ENCODE measurements at regions not wholly inside any gene's neighbourhood (a gene's known extent, or its start where the extent isn't known, plus 50 kb on each side); places are given as distances from the start of the nearest gene placed in this dataset.

GRCh38 chr16:73339821-73340220 lies 291.9 kb upstream of the ZFHX3 start:
- in situ Hi-C loops (cut with HindIII; ENCODE audit: low sequenced_read_pairs) = no loop called here

DNA sequence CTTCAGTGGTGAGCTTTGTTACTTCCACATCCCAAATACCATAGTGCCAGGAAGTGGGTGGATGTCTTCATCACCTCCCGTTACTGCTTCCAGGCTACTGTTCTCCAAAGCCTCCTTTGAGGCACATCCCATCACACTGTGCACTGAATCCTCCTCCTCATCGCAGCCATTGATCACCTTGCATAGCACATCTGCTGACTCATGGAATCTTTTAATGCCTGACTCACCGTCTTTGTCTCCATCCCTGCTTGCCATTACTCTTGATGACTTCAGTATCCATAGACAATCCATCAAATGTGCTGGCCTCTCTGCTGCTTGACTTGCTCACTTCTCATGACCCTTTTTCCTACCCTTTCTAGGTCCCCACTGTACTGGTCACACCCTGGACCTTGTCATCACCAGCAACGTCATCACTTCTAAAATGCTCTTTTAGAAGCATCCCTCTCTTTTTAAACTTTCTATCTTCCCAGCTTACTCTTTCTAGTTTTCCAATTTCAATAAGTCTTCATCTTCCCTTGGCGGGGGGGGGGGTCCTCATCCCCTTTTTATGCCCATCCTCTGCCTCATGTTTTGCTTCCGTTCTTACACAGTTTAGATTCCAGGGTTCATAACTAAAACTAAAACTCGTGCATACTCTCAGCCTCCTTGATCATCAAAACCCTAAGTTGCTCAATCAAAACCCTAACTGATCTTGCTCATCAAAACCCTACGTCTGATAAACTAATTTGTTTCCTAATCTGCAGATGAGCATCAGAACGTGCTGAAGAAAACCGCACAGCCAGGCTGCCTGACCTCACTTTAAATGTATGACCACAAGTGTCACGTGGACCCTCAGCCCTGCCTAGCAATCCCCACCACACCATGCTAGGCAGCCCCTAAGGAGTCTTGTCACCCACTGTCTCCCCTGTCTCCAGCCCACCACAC lies 289.7 kb upstream of the ZFHX3 start:
- in situ Hi-C loops (cut with HindIII; ENCODE audit: low sequenced_read_pairs) = no loop called here

DNA sequence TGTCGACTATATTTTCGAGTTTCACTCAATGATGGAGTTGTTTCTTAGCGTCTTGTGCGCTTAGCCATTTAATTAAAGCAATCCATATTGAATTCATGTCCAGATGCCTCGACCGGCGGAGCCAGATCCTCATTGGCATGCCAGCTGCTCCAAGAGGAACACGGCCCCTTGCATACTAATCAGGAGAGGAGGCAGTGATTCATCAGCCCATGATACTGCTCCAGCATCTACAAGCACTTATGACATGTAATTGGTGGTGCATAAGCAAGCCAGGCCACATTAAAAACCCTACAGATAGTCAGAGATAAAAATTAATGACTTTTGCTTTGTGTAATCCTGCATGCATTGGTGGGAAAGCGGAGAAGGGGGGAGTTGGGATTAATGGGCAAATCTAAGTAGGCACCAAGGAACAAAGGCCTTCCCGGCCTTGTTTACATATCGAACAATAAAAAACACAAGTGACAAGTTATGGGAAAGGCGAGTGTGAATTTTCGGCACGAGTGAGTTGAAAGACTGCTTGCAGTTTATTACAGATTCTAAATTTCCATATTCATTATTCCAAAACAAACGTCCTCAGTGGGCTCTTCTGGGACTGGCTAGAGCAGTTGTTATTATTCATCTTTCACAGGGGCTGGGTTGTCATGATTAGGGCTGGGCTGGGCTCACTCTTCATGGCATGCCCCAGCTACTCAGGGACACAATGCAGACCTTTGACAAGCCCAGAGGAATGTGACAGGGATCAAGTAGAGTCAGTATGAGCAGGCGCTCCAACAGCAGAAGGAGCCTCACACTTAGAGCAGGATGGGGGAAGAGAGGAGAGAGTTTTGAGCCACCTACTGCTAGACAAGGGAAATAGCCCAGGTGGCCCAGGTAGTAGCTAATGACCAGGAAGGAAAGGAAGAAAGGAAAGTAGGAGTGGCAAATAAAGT lies 281.7 kb upstream of the ZFHX3 start:
- in situ Hi-C loops (cut with HindIII; ENCODE audit: low sequenced_read_pairs) = no loop called here

DNA sequence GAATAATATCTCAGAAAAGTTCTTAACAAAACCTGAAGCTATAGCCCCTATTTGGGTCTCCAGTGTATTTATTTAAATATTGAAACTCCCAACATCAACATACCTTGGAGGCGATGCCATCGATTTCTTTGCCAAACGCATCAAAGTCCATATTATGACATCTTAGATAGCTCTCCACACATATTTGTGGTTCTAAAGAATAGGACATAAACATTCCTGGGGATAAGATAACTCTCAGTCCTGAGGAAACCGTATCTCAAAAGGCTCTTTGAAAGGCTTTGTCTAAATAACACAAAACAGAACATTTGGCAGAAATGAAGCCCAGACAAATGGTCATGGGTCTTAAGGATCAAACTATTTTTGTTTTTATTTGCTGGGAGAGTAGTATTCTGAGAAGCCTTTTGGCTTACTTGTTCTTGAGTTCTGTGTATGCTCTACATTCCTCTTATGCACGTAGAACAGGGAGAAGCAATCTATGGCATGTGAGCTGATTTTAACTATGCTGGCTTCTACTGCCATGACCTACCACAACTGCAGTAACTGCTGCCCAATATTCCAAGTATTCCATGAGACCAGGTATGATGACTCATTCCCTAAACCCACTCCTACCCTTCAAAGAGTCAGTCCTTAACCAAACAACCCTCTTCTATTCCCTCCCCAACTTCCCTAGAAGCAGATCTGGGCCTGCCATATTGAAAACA lies 279.0 kb upstream of the ZFHX3 start:
- in situ Hi-C loops (cut with HindIII; ENCODE audit: low sequenced_read_pairs) = no loop called here

- in situ Hi-C loops (cut with HindIII; ENCODE audit: low sequenced_read_pairs) = no loop called here
Measured at GRCh38 chr16:73326221-73326620, 278.3 kb upstream of the ZFHX3 start.

GRCh38 chr16:73323880-73324279 lies 276.0 kb upstream of the ZFHX3 start:
- in situ Hi-C loops (cut with HindIII; ENCODE audit: low sequenced_read_pairs) = no loop called here

DNA sequence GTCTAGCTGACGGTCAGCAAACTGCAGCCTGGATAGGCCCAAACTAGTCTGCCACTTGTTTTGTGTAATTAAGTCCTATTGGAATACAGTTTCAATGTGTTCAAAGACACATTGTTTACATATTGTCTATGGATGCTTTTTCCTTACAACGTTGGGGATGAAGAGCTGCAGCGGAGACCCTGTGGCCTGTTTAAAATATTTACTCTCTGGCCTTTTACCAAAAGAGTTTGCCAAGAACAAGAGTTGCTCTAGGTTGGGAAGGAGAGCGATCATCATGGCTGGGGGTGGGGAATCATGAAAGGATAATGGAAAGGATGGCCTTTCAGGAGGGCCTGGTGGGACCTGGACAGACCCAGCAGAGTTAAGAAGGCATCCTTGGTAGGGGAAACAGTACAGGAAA lies 274.9 kb upstream of the ZFHX3 start:
- in situ Hi-C loops (cut with HindIII; ENCODE audit: low sequenced_read_pairs) = no loop called here

DNA sequence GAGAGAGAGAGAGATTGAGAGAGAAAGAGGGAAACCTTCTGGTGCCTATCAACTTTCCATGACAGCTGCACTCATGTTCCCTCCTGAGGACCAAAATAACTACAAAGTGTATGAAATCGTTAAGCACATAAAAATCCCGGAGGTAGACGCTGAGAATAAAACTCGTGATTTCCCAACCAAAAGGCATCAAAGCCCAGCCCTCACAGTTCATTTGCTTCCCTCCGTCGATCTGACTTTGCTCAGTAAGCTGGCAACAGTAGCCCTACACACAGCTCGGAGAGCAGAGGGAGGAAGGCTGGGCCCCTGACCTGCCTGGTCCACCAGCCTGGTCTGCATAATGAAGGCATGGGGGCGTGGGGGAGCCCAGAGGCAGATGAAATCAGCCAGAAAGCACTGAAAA lies 273.9 kb upstream of the ZFHX3 start:
- in situ Hi-C loops (cut with HindIII; ENCODE audit: low sequenced_read_pairs) = no loop called here

DNA sequence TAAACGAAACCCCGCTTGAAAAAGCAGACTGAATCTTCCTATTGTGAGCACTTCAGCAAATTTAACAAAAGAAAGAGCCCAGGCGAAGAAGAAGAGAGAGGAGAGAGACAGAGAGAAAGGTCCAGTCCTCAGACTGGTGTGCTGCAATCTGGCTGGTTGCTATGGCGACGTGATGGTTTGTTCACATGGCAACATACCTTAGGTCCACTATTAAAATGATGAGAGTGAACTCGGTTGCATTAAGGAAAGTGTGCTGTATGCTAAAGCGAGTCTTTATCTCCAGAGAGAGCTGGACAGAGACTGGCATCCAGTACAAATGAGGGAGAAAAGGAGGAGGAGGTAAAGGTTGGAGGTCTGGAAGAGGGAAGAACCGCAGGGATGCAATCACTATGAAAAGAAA lies 271.8 kb upstream of the ZFHX3 start:
- in situ Hi-C loops (cut with HindIII; ENCODE audit: low sequenced_read_pairs) = no loop called here

GRCh38 chr16:73319261-73319660 lies 271.3 kb upstream of the ZFHX3 start:
- in situ Hi-C loops (cut with HindIII; ENCODE audit: low sequenced_read_pairs) = no loop called here

DNA sequence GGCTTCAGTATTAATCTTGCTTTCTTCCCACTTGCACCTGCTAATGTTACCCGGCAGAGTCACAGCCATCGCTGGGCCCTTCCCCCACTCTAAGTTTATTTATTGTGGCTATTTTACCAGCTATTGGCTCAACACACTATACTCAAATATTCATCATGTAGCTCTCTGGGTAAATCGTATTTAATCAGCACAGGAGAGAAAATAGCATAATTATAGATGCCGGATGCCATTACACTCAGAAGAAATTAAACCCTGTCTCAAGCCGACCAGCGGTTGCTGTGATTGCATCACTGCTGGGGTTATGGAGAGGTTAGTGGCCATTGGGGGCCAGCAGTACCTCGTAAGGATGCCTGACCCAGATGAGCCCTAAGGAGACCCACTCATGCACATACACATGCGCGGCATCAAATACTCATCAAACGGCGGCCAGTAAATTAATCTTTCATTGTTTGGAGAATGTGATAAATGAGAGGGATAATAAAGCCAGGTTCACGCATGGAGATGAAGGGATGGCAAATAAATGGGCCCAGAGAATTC lies 269.5 kb upstream of the ZFHX3 start:
- in situ Hi-C loops (cut with HindIII; ENCODE audit: low sequenced_read_pairs) = no loop called here

DNA sequence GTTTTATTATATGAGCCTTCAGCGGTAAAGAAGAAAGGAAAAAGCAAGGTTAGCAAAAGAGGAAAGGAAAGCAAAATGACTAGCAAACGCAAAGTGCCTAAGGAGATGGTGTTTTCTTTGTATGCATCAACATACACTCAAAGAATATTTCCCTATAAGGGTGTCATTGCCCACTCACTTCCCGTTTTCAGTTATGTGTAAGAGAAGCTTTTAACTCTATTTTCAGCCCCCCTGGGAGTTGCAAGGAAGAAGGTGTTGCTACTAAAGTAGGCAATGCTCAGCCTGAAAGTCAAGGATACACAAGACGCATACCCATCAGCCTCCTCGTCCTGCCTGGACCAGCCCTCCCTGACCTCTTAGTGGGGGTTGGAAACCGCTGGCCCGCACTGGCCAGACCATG lies 267.7 kb upstream of the ZFHX3 start:
- in situ Hi-C loops (cut with HindIII; ENCODE audit: low sequenced_read_pairs) = no loop called here

GRCh38 chr16:73313950-73314349 lies 266.0 kb upstream of the ZFHX3 start:
- in situ Hi-C loops (cut with HindIII; ENCODE audit: low sequenced_read_pairs) = no loop called here

DNA sequence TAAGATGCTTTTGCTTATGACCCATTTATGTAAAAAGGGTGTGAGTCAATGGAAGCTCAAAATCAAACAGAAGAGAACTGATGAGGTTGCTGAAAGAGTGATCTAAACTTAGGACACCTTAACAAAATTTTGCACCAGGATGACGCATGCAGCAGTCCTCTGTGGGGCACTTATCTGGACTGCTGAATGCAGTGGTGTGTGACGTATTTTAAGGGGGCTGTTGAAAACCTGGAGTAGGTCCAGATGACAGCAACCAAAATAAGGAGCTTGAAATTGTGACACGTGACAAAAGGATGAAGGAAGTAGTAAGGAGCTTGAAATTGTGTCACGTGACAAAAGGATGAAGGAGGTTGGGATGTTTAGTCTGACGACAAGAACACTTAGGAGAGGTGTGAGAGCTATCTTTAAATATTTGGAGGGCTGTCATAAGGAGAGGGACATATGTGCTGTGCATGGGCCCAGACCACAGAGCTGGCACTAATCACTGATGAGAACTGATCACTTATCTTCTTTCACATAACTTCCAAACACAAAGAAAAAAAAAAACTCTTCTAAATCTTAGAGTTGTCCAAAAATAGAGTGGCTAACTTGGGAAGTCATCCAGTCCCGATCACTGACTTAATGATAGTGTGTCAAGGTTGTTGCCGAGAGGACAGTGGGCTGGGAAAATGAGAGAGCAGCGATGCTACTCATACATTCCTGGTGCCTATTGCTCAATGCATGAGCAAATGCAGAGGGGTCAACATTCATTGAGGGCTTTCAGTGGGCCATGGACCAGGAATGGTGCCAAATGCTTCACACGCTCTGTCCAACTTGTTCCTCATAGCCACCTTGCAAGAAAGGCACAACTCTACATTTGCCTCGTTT lies 264.2 kb upstream of the ZFHX3 start:
- in situ Hi-C loops (cut with HindIII; ENCODE audit: low sequenced_read_pairs) = no loop called here

DNA sequence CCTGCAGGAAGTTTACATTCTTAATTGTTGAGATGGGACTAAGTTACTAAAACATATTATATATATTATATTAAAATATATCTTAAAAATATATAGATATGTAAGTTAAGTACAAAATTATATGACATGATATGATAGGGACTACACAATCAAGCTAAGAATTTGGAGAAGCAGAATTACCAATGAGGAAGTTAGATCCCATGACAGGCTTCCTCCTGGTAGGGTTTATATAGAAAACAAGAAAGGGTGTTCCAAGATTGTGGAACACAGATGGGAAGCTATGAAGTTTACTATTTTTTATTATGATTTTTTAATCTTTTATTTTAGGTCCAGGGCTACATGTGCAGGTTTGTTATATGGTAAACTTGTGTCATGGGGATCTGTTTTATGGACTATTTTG lies 260.8 kb upstream of the ZFHX3 start:
- in situ Hi-C loops (cut with HindIII; ENCODE audit: low sequenced_read_pairs) = no loop called here

GRCh38 chr16:73306901-73307413 lies 259.0 kb upstream of the ZFHX3 start:
- in situ Hi-C loops (cut with HindIII; ENCODE audit: low sequenced_read_pairs) = no loop called here

- in situ Hi-C loops (cut with HindIII; ENCODE audit: low sequenced_read_pairs) = no loop called here
Measured at GRCh38 chr16:73304008-73304774, 256.3 kb upstream of the ZFHX3 start.

- in situ Hi-C loops (cut with HindIII; ENCODE audit: low sequenced_read_pairs) = no loop called here
Measured at GRCh38 chr16:73302942-73303341, 255.0 kb upstream of the ZFHX3 start.

DNA sequence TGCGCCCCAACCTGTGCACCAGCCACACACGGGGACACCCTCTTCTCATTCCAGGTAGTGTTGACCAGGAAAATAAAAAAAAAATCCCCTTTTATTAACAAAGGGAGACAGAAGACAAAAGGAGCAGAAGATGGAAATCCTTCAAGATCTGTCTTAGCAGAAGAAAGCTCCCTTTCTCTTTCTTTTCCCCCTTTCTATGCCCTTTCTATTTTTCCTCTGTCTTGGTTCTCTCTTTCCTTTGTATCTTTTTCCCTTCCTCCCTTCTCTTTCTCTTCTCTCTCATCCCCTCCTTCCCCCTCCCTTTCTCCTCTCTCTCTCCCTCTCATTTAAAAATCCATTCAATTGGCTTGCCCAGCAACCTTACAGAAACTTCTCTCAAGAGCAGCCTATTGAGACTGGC lies 254.1 kb upstream of the ZFHX3 start:
- in situ Hi-C loops (cut with HindIII; ENCODE audit: low sequenced_read_pairs) = no loop called here

Measured in DLD1 (cell line).